HG03060 (cell line): ENCODE measurements at regions not wholly inside any gene's neighbourhood (a gene's known extent, or its start where the extent isn't known, plus 50 kb on each side); places are given as distances from the start of the nearest gene placed in this dataset.
A peak's percentile ranks its signal among the peaks of the same experiment; 100 is the strongest.

ENCODE experiments used
- ATAC-seq: cut with Tn5 transposase; IDR thresholded peaks from one replicate; pipeline ENCODE4 v1.9.1; 2021; ENCODE audit warnings: low read depth, moderate number of reproducible peaks; ENCODE audit not compliant: unreplicated experiment

- ATAC-seq, result no peak
Observed at GRCh38 chr7:136807598-136807997, 60.9 kb upstream of the CHRM2 start.

GRCh38 chr7:136803028-136803427 is 65.4 kb upstream of the CHRM2 start:
- ATAC-seq, result no peak

- no peak for ATAC-seq
Observed at GRCh38 chr7:136783934-136784333, 84.5 kb upstream of the CHRM2 start.

- no peak for ATAC-seq
Observed at GRCh38 chr7:136741941-136742340, 126.5 kb upstream of the CHRM2 start.

- no peak for ATAC-seq
Observed at GRCh38 chr7:136728945-136729344, 139.5 kb upstream of the CHRM2 start.

- no peak for ATAC-seq
Observed at GRCh38 chr7:136726460-136726859, 142.0 kb upstream of the CHRM2 start.

GRCh38 chr7:136717910-136718557 is 150.4 kb upstream of the CHRM2 start:
- ATAC-seq, result no peak

GRCh38 chr7:136714062-136714461 is 154.4 kb upstream of the CHRM2 start:
- no peak for ATAC-seq

GRCh38 chr7:136710751-136711150 is 157.7 kb upstream of the CHRM2 start:
- ATAC-seq, result no peak

GRCh38 chr7:136709876-136710275 is 158.6 kb upstream of the CHRM2 start:
- ATAC-seq, result no peak

GRCh38 chr7:136702913-136703312 is 165.5 kb upstream of the CHRM2 start:
- no peak for ATAC-seq

- ATAC-seq, result no peak
Observed at GRCh38 chr7:136698977-136699376, 169.5 kb upstream of the CHRM2 start.

GRCh38 chr7:136698231-136698630 is 170.2 kb upstream of the CHRM2 start:
- ATAC-seq, result no peak

- no peak for ATAC-seq
Observed at GRCh38 chr7:136697271-136697670, 171.2 kb upstream of the CHRM2 start.

GRCh38 chr7:136693166-136694119 is 175.0 kb upstream of the CHRM2 start:
- ATAC-seq, result peak; percentile 71

- ATAC-seq, result no peak
Observed at GRCh38 chr7:136692221-136692620, 176.2 kb upstream of the CHRM2 start.

- ATAC-seq, result no peak
Observed at GRCh38 chr7:136688601-136689000, 179.9 kb upstream of the CHRM2 start.

GRCh38 chr7:136687693-136688322 is 180.6 kb upstream of the CHRM2 start:
- ATAC-seq, result no peak

- ATAC-seq, result no peak
Observed at GRCh38 chr7:136685501-136686173, 182.8 kb upstream of the CHRM2 start.

GRCh38 chr7:136677471-136678365 is 190.7 kb upstream of the CHRM2 start:
- no peak for ATAC-seq
